Nephron progenitor cell (in vitro differentiated cells): ENCODE measurements at regions not wholly inside any gene's neighbourhood (a gene's known extent, or its start where the extent isn't known, plus 50 kb on each side); places are given as distances from the start of the nearest gene placed in this dataset.

ENCODE experiments used
- DNase-seq: peaks from one replicate; pipeline ENCODE4 v3.0.0; 2021
- H3K27ac Mint-ChIP-seq: 2 replicates; pipeline ENCODE4 v1.8.0; 2021; ENCODE audit warnings: mild to moderate bottlenecking, moderate library complexity, mixed read lengths
- H3K27me3 Mint-ChIP-seq: 2 replicates; pipeline ENCODE4 v1.8.0; 2021; ENCODE audit warnings: mild to moderate bottlenecking, low read depth, mixed read lengths; ENCODE audit not compliant: poor library complexity
- H3K36me3 Mint-ChIP-seq: 2 replicates; pipeline ENCODE4 v1.8.0; 2021; ENCODE audit warnings: low read depth, mixed read lengths
- H3K4me1 Mint-ChIP-seq: 2 replicates; pipeline ENCODE4 v1.8.0; 2021; ENCODE audit warnings: mixed read lengths
- H3K4me3 Mint-ChIP-seq: 2 replicates; pipeline ENCODE4 v1.8.0; 2021; ENCODE audit warnings: mild to moderate bottlenecking, moderate library complexity, mixed read lengths
- H3K9me3 Mint-ChIP-seq: 2 replicates; pipeline ENCODE4 v1.8.0; 2021; ENCODE audit warnings: mild to moderate bottlenecking, moderate library complexity, mixed read lengths
- CTCF ChIP-seq: fragments of 200-600 bp; sonication (generic); IDR thresholded peaks from 2 replicates; pipeline ENCODE4 v1.5.0; 2021; ENCODE audit warnings: antibody characterized with exemption

GRCh38 chr3:112746675-112747280 lies 99.9 kb downstream of the CD200R1L start:
- no peak overlapping the region for H3K4me3 Mint-ChIP-seq
- peaks cover 22% of the 10 kb centered on the region for H3K9me3 Mint-ChIP-seq
- H3K36me3 Mint-ChIP-seq: peaks cover 9% of the 10 kb centered on the region
- no peak for TF ChIP-seq CTCF
- no peak overlapping the region for H3K27ac Mint-ChIP-seq
- H3K4me1 Mint-ChIP-seq: peaks cover 4% of the 10 kb centered on the region
- DNase-seq: no peak
- peaks cover 5% of the 10 kb centered on the region for H3K27me3 Mint-ChIP-seq

GRCh38 chr3:112745567-112746248 lies 101.0 kb downstream of the CD200R1L start:
- Mint-ChIP-seq H3K36me3 (peaks cover 9% of the 10 kb centered on the region), H3K27me3 (peaks cover 5% of the 10 kb centered on the region), H3K9me3 (peaks cover 18% of the 10 kb centered on the region), H3K4me3 (no peak overlapping the region), H3K27ac (no peak overlapping the region), H3K4me1 (no peaks in the 10 kb centered on the region)
- no peak for DNase-seq
- TF ChIP-seq CTCF: no peak

DNA sequence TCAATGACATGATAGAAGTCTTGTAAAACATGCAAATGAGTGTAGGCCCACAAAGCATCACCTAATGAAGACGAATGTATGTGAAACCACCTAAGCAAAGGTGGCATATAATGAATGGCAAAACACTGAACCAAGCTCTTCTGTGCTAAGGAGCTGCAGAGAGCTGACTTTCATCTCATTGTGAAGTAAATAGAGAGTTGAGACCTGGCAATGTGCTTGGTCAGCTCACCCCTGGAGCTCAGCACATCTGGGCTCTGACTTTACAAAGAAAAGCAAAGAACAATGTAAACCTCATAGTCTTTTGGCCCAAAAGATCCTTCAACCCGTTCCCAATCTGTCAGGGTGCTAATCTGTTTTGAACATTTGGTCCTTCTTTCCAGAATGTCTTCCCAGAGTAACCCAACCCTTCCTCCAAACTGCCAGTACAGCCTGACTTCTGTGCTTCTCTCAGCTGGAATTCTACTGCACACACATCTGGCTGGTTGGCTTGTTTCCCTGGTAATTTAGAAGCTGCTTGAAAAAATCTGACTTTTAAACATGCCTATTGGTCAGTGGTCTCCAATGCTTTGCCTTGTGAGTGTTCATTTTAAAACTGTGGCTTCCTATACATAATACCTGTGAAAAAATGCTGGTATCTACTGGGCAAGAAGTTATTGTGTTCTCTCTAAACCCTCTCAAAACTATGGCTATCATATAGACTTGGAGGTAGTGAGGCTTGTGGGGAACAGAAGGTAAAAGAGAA lies 101.7 kb downstream of the CD200R1L start:
- no peak overlapping the region for H3K4me3 Mint-ChIP-seq
- H3K27ac Mint-ChIP-seq: no peak overlapping the region
- H3K27me3 Mint-ChIP-seq: peaks cover 8% of the 10 kb centered on the region
- no peak for TF ChIP-seq CTCF
- peaks cover 9% of the 10 kb centered on the region for H3K36me3 Mint-ChIP-seq
- no peak for DNase-seq
- H3K4me1 Mint-ChIP-seq: no peaks in the 10 kb centered on the region
- peaks cover 18% of the 10 kb centered on the region for H3K9me3 Mint-ChIP-seq

DNA sequence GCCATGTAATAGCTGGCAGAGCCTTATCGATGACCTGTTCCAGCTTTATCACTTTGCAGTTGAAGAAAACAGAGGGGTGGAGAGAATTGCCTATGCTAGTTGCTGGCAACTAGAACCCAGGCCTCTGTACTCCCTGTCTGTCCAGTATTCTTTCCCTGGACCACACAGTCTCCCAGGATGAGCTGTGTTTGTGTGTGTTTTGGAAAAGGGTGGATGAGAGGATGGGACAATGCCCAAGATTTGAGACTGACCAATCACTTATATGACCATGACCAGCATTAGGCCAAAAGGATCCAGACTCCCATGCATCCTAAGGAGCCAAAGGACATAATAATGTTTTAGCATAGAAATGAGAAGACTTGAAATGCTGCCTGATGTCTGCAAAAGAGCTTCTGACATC lies 102.6 kb downstream of the CD200R1L start:
- Mint-ChIP-seq H3K4me3 (no peak overlapping the region), H3K9me3 (peaks cover 12% of the 10 kb centered on the region), H3K36me3 (peaks cover 9% of the 10 kb centered on the region), H3K27ac (no peak overlapping the region), H3K4me1 (no peaks in the 10 kb centered on the region), H3K27me3 (peaks cover 8% of the 10 kb centered on the region)
- no peak for TF ChIP-seq CTCF
- DNase-seq: no peak

DNA sequence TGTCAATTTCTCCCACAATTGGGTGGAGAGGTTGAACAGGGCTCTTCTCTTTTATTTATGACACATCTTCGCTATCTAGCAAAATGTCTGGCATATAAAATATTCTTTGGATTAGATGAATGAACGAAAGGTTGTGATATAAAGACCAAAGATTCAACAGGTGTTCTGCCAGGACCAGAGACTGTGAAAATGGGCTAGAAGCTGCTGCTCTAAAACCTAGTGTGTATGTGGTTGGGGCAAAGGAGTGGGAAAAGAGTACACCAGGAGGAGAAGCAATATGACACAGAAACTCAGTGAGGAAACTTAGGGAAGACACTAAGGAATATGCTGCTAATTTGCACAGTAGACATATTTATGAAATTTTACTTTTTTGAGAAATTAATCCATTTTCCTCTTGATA lies 102.0 kb upstream of the CCDC80 start:
- peaks cover 8% of the 10 kb centered on the region for H3K27me3 Mint-ChIP-seq

More for the DNA sequence above, 102.0 kb upstream of the CCDC80 start:
- Mint-ChIP-seq H3K9me3 (peaks cover 7% of the 10 kb centered on the region), H3K4me1 (no peaks in the 10 kb centered on the region), H3K36me3 (peaks cover 7% of the 10 kb centered on the region), H3K27ac (no peak overlapping the region), H3K4me3 (no peak overlapping the region)
- no peak for TF ChIP-seq CTCF
- no peak for DNase-seq
